ENCODE measurements at regions not wholly inside any gene's neighbourhood (a gene's known extent, or its start where the extent isn't known, plus 50 kb on each side); places are given as distances from the start of the nearest gene placed in this dataset.

DNA sequence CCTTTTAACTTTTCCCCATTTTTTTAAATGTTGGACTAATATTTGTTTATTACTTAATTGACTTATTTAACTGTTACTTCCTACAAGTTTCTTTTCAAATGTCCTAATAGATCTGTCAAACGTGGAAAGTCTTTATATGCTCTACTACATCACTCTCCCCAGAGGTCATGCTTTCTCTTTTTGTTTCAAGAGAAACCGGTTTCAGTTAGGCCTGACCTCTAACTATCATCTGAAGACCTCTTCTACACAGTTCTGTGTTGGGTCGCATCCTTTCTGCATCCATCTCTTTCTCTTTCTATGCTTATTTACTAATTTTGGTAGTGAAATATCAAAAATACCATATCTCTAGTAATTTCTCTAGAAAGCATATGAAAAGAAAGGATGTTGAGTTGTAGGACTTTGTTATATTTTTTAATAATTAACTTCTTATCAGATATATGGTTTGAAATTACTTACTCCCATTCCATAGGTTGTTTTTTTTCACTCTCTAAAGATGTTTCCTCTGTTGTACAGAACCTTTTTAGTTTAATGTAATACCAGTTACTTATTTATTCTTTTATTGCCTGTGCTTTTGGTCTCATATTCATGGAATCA lies 781.2 kb upstream of the ARPP21 start (continued):
- TF ChIP-seq, protein P1, sequence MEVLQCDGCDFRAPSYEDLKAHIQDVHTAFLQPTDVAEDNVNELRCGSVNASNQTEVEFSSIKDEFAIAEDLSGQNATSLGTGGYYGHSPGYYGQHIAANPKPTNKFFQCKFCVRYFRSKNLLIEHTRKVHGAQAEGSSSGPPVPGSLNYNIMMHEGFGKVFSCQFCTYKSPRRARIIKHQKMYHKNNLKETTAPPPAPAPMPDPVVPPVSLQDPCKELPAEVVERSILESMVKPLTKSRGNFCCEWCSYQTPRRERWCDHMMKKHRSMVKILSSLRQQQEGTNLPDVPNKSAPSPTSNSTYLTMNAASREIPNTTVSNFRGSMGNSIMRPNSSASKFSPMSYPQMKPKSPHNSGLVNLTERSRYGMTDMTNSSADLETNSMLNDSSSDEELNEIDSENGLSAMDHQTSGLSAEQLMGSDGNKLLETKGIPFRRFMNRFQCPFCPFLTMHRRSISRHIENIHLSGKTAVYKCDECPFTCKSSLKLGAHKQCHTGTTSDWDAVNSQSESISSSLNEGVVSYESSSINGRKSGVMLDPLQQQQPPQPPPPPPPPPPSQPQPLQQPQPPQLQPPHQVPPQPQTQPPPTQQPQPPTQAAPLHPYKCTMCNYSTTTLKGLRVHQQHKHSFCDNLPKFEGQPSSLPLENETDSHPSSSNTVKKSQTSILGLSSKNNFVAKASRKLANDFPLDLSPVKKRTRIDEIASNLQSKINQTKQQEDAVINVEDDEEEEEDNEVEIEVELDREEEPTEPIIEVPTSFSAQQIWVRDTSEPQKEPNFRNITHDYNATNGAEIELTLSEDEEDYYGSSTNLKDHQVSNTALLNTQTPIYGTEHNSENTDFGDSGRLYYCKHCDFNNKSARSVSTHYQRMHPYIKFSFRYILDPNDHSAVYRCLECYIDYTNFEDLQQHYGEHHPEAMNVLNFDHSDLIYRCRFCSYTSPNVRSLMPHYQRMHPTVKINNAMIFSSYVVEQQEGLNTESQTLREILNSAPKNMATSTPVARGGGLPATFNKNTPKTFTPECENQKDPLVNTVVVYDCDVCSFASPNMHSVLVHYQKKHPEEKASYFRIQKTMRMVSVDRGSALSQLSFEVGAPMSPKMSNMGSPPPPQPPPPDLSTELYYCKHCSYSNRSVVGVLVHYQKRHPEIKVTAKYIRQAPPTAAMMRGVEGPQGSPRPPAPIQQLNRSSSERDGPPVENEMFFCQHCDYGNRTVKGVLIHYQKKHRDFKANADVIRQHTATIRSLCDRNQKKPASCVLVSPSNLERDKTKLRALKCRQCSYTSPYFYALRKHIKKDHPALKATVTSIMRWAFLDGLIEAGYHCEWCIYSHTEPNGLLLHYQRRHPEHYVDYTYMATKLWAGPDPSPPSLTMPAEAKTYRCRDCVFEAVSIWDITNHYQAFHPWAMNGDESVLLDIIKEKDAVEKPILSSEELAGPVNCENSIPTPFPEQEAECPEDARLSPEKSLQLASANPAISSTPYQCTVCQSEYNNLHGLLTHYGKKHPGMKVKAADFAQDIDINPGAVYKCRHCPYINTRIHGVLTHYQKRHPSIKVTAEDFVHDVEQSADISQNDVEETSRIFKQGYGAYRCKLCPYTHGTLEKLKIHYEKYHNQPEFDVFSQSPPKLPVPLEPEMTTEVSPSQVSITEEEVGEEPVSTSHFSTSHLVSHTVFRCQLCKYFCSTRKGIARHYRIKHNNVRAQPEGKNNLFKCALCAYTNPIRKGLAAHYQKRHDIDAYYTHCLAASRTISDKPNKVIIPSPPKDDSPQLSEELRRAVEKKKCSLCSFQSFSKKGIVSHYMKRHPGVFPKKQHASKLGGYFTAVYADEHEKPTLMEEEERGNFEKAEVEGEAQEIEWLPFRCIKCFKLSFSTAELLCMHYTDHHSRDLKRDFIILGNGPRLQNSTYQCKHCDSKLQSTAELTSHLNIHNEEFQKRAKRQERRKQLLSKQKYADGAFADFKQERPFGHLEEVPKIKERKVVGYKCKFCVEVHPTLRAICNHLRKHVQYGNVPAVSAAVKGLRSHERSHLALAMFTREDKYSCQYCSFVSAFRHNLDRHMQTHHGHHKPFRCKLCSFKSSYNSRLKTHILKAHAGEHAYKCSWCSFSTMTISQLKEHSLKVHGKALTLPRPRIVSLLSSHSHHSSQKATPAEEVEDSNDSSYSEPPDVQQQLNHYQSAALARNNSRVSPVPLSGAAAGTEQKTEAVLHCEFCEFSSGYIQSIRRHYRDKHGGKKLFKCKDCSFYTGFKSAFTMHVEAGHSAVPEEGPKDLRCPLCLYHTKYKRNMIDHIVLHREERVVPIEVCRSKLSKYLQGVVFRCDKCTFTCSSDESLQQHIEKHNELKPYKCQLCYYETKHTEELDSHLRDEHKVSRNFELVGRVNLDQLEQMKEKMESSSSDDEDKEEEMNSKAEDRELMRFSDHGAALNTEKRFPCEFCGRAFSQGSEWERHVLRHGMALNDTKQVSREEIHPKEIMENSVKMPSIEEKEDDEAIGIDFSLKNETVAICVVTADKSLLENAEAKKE (CRISPR knock-in tag; IDR thresholded peaks at IDR 0.05), result no peak

DNA sequence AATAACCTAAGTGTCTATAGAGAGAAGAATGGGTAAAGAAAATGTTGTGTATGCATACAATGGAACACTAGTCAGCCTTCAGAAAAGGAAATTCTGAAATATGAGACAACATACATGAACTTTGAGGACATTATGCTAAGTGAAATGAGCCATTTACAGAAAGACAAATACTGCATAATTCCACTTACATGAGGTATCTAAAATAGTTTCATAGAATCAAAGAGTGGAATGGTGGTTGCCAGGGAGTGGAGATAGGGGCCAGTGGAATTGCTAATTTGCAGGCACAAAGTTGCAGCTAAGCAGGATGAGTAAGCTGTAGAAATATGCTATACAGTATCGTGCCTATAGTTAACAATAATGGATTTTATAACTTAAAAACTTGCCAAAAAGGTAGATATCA lies 779.6 kb upstream of the ARPP21 start:
- Histone ChIP-seq H3K36me3 (ENCODE audit: insufficient read depth) (no peaks in the 10 kb centered on the region), H4K20me1 (replicated peaks; ENCODE audit: insufficient read depth) (no peaks in the 10 kb centered on the region), H3K4me3 (no peak overlapping the region), H3K79me2 (replicated peaks; ENCODE audit: insufficient read depth) (no peaks in the 10 kb centered on the region), H3K27me3 (ENCODE audit: insufficient read depth) (no peaks in the 10 kb centered on the region), H3K4me1 (ENCODE audit: insufficient read depth) (peaks cover 13% of the 10 kb centered on the region), H3K4me2 (no peak overlapping the region), H2AFZ (no peak overlapping the region), H3F3A (replicated peaks; ENCODE audit: low read depth) (no peaks in the 10 kb centered on the region), H3K27ac (ENCODE audit: low read depth) (no peak overlapping the region), H3K9me2 (ENCODE audit: insufficient read depth) (no peaks in the 10 kb centered on the region)
- no peak overlapping the region for H3K4me3 Mint-ChIP-seq
- TF ChIP-seq CREB1 (CRISPR knock-in tag; IDR thresholded peaks at IDR 0.05; ENCODE audit: low read depth) (no peak), EZH2 (IDR thresholded peaks at IDR 0.05; ENCODE audit: low read depth, unreplicated experiment) (no peak), POLR2AphosphoS5 (IDR thresholded peaks at IDR 0.05; ENCODE audit: low read depth) (no peak), EZH2phosphoT487 (IDR thresholded peaks at IDR 0.05; ENCODE audit: unreplicated experiment) (no peak), STAT1 (IDR thresholded peaks at IDR 0.05; ENCODE audit: unreplicated experiment) (no peak)
- TF ChIP-seq, protein P2, sequence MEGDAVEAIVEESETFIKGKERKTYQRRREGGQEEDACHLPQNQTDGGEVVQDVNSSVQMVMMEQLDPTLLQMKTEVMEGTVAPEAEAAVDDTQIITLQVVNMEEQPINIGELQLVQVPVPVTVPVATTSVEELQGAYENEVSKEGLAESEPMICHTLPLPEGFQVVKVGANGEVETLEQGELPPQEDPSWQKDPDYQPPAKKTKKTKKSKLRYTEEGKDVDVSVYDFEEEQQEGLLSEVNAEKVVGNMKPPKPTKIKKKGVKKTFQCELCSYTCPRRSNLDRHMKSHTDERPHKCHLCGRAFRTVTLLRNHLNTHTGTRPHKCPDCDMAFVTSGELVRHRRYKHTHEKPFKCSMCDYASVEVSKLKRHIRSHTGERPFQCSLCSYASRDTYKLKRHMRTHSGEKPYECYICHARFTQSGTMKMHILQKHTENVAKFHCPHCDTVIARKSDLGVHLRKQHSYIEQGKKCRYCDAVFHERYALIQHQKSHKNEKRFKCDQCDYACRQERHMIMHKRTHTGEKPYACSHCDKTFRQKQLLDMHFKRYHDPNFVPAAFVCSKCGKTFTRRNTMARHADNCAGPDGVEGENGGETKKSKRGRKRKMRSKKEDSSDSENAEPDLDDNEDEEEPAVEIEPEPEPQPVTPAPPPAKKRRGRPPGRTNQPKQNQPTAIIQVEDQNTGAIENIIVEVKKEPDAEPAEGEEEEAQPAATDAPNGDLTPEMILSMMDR (conservative IDR thresholded peaks at IDR 0.05; ENCODE audit: low read depth in 2 of 2), result no peak
- H3K27me3 Mint-ChIP-seq (ENCODE audit: insufficient read depth, low read depth, poor library complexity), result no peaks in the 10 kb centered on the region
- H3K36me3 Mint-ChIP-seq (ENCODE audit: low read depth), result no peaks in the 10 kb centered on the region
- H3K27ac Mint-ChIP-seq, result no peak overlapping the region
- DNase-seq (ENCODE audit: low spot score) (no peak), ATAC-seq (no peak)
- H3K4me1 Mint-ChIP-seq, result peaks cover 16% of the 10 kb centered on the region; the same call in 2 of the 3 replicates
- no peaks in the 10 kb centered on the region for H3K9me3 Mint-ChIP-seq

All from GM23338 (cell line).